Pons (tissue), 1 donor: ENCODE measurements at regions not wholly inside any gene's neighbourhood (a gene's known extent, or its start where the extent isn't known, plus 50 kb on each side); places are given as distances from the start of the nearest gene placed in this dataset.
"Not testable (repeated sequence)": the region's sequence is repeated elsewhere in the genome, so short reads cannot be mapped to it uniquely, and the experiment has no call there.

Source experiments
- DNase-seq: peaks from one replicate; pipeline ENCODE4 v3.0.0-alpha.2; 2016; ENCODE audit warnings: low spot score

GRCh38 chr4:77446601-77447000, 159.0 kb upstream of the CXCL13 start:
- no peak for DNase-seq

GRCh38 chr4:77449171-77449570, 156.4 kb upstream of the CXCL13 start:
- DNase-seq = no peak

GRCh38 chr4:77450006-77450405, 155.6 kb upstream of the CXCL13 start:
- DNase-seq = no peak

- DNase-seq = no peak
Observed at GRCh38 chr4:77451530-77451929, 154.1 kb upstream of the CXCL13 start.

GRCh38 chr4:77452117-77452516, 153.5 kb upstream of the CXCL13 start:
- DNase-seq = not testable (repeated sequence)

- no peak for DNase-seq
Observed at GRCh38 chr4:77453911-77454310, 151.7 kb upstream of the CXCL13 start.

- no peak for DNase-seq
Observed at GRCh38 chr4:77454858-77455257, 150.8 kb upstream of the CXCL13 start.

GRCh38 chr4:77464100-77464499, 141.5 kb upstream of the CXCL13 start:
- DNase-seq = not testable (repeated sequence)

- DNase-seq = no peak
Observed at GRCh38 chr4:77465271-77465670, 140.3 kb upstream of the CXCL13 start.

- no peak for DNase-seq
Observed at GRCh38 chr4:77466430-77466829, 139.2 kb upstream of the CXCL13 start.

GRCh38 chr4:77471821-77472495, 133.7 kb upstream of the CXCL13 start:
- DNase-seq = no peak

- DNase-seq = no peak
Observed at GRCh38 chr4:77473509-77473908, 132.1 kb upstream of the CXCL13 start.

GRCh38 chr4:77481856-77482255, 123.8 kb upstream of the CXCL13 start:
- DNase-seq = no peak

- peak; percentile 27 for DNase-seq
Observed at GRCh38 chr4:77488882-77489281, 116.7 kb upstream of the CXCL13 start.

- no peak for DNase-seq
Observed at GRCh38 chr4:77493120-77493752, 112.4 kb upstream of the CXCL13 start.

- no peak for DNase-seq
Observed at GRCh38 chr4:77493829-77494551, 111.6 kb upstream of the CXCL13 start.

GRCh38 chr4:77496457-77496856, 109.2 kb upstream of the CXCL13 start:
- no peak for DNase-seq

GRCh38 chr4:77500801-77501200, 104.8 kb upstream of the CXCL13 start:
- no peak for DNase-seq

GRCh38 chr4:77501240-77501639, 104.4 kb upstream of the CXCL13 start:
- DNase-seq = no peak

GRCh38 chr4:77501851-77502250, 103.8 kb upstream of the CXCL13 start:
- DNase-seq = no peak

GRCh38 chr4:77504407-77504806, 101.2 kb upstream of the CXCL13 start:
- DNase-seq = no peak

GRCh38 chr4:77505275-77505957, 100.2 kb upstream of the CXCL13 start:
- DNase-seq = no peak

GRCh38 chr4:77505958-77506319, 99.7 kb upstream of the CXCL13 start:
- no peak for DNase-seq
